Keratinocyte (primary cell): ENCODE measurements at regions not wholly inside any gene's neighbourhood (a gene's known extent, or its start where the extent isn't known, plus 50 kb on each side); places are given as distances from the start of the nearest gene placed in this dataset.

Source experiments
- CTCF ChIP-seq, 3 experiments: IDR thresholded peaks in 1 of 3; conservative IDR thresholded peaks in 1 of 3; optimal IDR thresholded peaks in 1 of 3; 2 replicates in 2 of 3; 3 replicates in 1 of 3; pipeline versions ENCODE3 to v1.5.1; 2011; ENCODE audit warnings: low read length in 3 of 3, mild to moderate bottlenecking in 3 of 3, moderate library complexity in 2 of 3, control low read depth in 1 of 3, inconsistent platforms in 1 of 3; ENCODE audit not compliant: insufficient read depth in 2 of 3; ENCODE audit errors: extremely low read depth in 1 of 3
- EZH2 ChIP-seq: IDR thresholded peaks from one replicate; pipeline ENCODE4 v1.6.1; 2012; ENCODE audit warnings: inconsistent platforms, mild to moderate bottlenecking, low read length, moderate library complexity

GRCh38 chr1:58149271-58149812, 397.2 kb downstream of the OMA1 start:
- TF ChIP-seq CTCF (optimal IDR thresholded peaks at IDR 0.05 in 1 of 3, IDR thresholded peaks at IDR 0.05 in 1 of 3, conservative IDR thresholded peaks at IDR 0.05 in 1 of 3; ENCODE audit: extremely low read depth in 1 of 3, insufficient read depth in 2 of 3, low read length in 3 of 3) (no peak), EZH2 (no peak)
